ENCODE measurements at regions not wholly inside any gene's neighbourhood (a gene's known extent, or its start where the extent isn't known, plus 50 kb on each side); places are given as distances from the start of the nearest gene placed in this dataset.

GRCh38 chr10:70977625-70978024, 89.3 kb upstream of the PCBD1 start:
- Histone ChIP-seq H3K27ac (ENCODE audit: low read depth, low read length) (no peak overlapping the region), H3K9ac (ENCODE audit: low read depth in 1 of 3, low read length in 3 of 3) (no peak overlapping the region), H3K4me1 (ENCODE audit: control insufficient read depth in 3 of 3, insufficient read depth in 3 of 3, low read length in 3 of 3) (peaks cover 0 to 4% (median 0%) of the 10 kb centered on the region in 3 donors), H3K9me3 (ENCODE audit: control insufficient read depth in 3 of 3, low read length in 3 of 3) (no peaks in the 10 kb centered on the region), H3K4me3 (ENCODE audit: low read length in 3 of 3) (no peak overlapping the region), H3K27me3 (ENCODE audit: control insufficient read depth in 3 of 3, insufficient read depth in 3 of 3, low read length in 3 of 3) (peaks cover 0 to 6% (median 2%) of the 10 kb centered on the region in 3 donors), H3K36me3 (ENCODE audit: control insufficient read depth in 3 of 3, insufficient read depth in 3 of 3, low read length in 3 of 3) (no peaks in the 10 kb centered on the region)

GRCh38 chr10:70978181-70978580, 89.8 kb upstream of the PCBD1 start:
- Histone ChIP-seq H3K4me1 (ENCODE audit: control insufficient read depth in 3 of 3, insufficient read depth in 3 of 3, low read length in 3 of 3) (peaks cover 0 to 4% (median 0%) of the 10 kb centered on the region in 3 donors), H3K9ac (ENCODE audit: low read depth in 1 of 3, low read length in 3 of 3) (no peak overlapping the region), H3K9me3 (ENCODE audit: control insufficient read depth in 3 of 3, low read length in 3 of 3) (no peaks in the 10 kb centered on the region), H3K27me3 (ENCODE audit: control insufficient read depth in 3 of 3, insufficient read depth in 3 of 3, low read length in 3 of 3) (peaks cover 0 to 6% (median 2%) of the 10 kb centered on the region in 3 donors), H3K27ac (ENCODE audit: low read depth, low read length) (no peak overlapping the region), H3K4me3 (ENCODE audit: low read length in 3 of 3) (no peak overlapping the region), H3K36me3 (ENCODE audit: control insufficient read depth in 3 of 3, insufficient read depth in 3 of 3, low read length in 3 of 3) (no peaks in the 10 kb centered on the region)

GRCh38 chr10:70978816-70979480, 90.6 kb upstream of the PCBD1 start:
- no peak overlapping the region for H3K27ac ChIP-seq (ENCODE audit: low read depth, low read length)
- H3K36me3 ChIP-seq (ENCODE audit: control insufficient read depth in 3 of 3, insufficient read depth in 3 of 3, low read length in 3 of 3), result no peaks in the 10 kb centered on the region
- peaks cover 0 to 6% (median 2%) of the 10 kb centered on the region in 3 donors for H3K27me3 ChIP-seq (ENCODE audit: control insufficient read depth in 3 of 3, insufficient read depth in 3 of 3, low read length in 3 of 3)
- no peaks in the 10 kb centered on the region for H3K9me3 ChIP-seq (ENCODE audit: control insufficient read depth in 3 of 3, low read length in 3 of 3)
- H3K4me3 ChIP-seq (ENCODE audit: low read length in 3 of 3), result no peak overlapping the region
- no peak overlapping the region for H3K9ac ChIP-seq (ENCODE audit: low read depth in 1 of 3, low read length in 3 of 3)
- peaks cover 0 to 4% (median 0%) of the 10 kb centered on the region in 3 donors for H3K4me1 ChIP-seq (ENCODE audit: control insufficient read depth in 3 of 3, insufficient read depth in 3 of 3, low read length in 3 of 3)

- H3K36me3 ChIP-seq (ENCODE audit: control insufficient read depth in 3 of 3, insufficient read depth in 3 of 3, low read length in 3 of 3), result no peaks in the 10 kb centered on the region
- no peak overlapping the region for H3K4me3 ChIP-seq (ENCODE audit: low read length in 3 of 3)
- H3K9me3 ChIP-seq (ENCODE audit: control insufficient read depth in 3 of 3, low read length in 3 of 3), result no peaks in the 10 kb centered on the region
These were observed 92.3 kb upstream of the PCBD1 start for GRCh38 chr10:70980687-70981086.

GRCh38 chr10:70981171-70981836, 92.9 kb upstream of the PCBD1 start:
- no peak overlapping the region for H3K27ac ChIP-seq (ENCODE audit: low read depth, low read length)
- no peak overlapping the region for H3K4me3 ChIP-seq (ENCODE audit: low read length in 3 of 3)
- H3K36me3 ChIP-seq (ENCODE audit: control insufficient read depth in 3 of 3, insufficient read depth in 3 of 3, low read length in 3 of 3), result no peaks in the 10 kb centered on the region
- peaks cover 0 to 8% (median 5%) of the 10 kb centered on the region in 3 donors for H3K4me1 ChIP-seq (ENCODE audit: control insufficient read depth in 3 of 3, insufficient read depth in 3 of 3, low read length in 3 of 3)
- H3K9me3 ChIP-seq (ENCODE audit: control insufficient read depth in 3 of 3, low read length in 3 of 3), result no peaks in the 10 kb centered on the region
- peaks cover 0 to 2% (median under 1%) of the 10 kb centered on the region in 3 donors for H3K27me3 ChIP-seq (ENCODE audit: control insufficient read depth in 3 of 3, insufficient read depth in 3 of 3, low read length in 3 of 3)
- H3K9ac ChIP-seq (ENCODE audit: low read depth in 1 of 3, low read length in 3 of 3), result no peak overlapping the region

More at GRCh38 chr10:70980687-70981086, 92.3 kb upstream of the PCBD1 start:
- Histone ChIP-seq H3K9ac (ENCODE audit: low read depth in 1 of 3, low read length in 3 of 3) (no peak overlapping the region), H3K4me1 (ENCODE audit: control insufficient read depth in 3 of 3, insufficient read depth in 3 of 3, low read length in 3 of 3) (peaks cover 0 to 4% (median 1%) of the 10 kb centered on the region in 3 donors), H3K27me3 (ENCODE audit: control insufficient read depth in 3 of 3, insufficient read depth in 3 of 3, low read length in 3 of 3) (peaks cover 0 to 4% (median 2%) of the 10 kb centered on the region in 3 donors), H3K27ac (ENCODE audit: low read depth, low read length) (no peak overlapping the region)

- no peaks in the 10 kb centered on the region for H3K36me3 ChIP-seq (ENCODE audit: control insufficient read depth in 3 of 3, insufficient read depth in 3 of 3, low read length in 3 of 3)
- no peak overlapping the region for H3K27ac ChIP-seq (ENCODE audit: low read depth, low read length)
- peaks cover 0 to 2% (median 0%) of the 10 kb centered on the region in 3 donors for H3K27me3 ChIP-seq (ENCODE audit: control insufficient read depth in 3 of 3, insufficient read depth in 3 of 3, low read length in 3 of 3)
- H3K9ac ChIP-seq (ENCODE audit: low read depth in 1 of 3, low read length in 3 of 3), result no peak overlapping the region
- H3K9me3 ChIP-seq (ENCODE audit: control insufficient read depth in 3 of 3, low read length in 3 of 3), result no peaks in the 10 kb centered on the region
- H3K4me1 ChIP-seq (ENCODE audit: control insufficient read depth in 3 of 3, insufficient read depth in 3 of 3, low read length in 3 of 3), result peaks cover 0 to 8% (median 5%) of the 10 kb centered on the region in 3 donors
- H3K4me3 ChIP-seq (ENCODE audit: low read length in 3 of 3), result no peak overlapping the region
These were observed 93.6 kb upstream of the PCBD1 start for GRCh38 chr10:70981936-70982335.

GRCh38 chr10:70982443-70982842, 94.1 kb upstream of the PCBD1 start:
- peaks cover 0 to 2% (median 0%) of the 10 kb centered on the region in 3 donors for H3K27me3 ChIP-seq (ENCODE audit: control insufficient read depth in 3 of 3, insufficient read depth in 3 of 3, low read length in 3 of 3)
- no peak overlapping the region for H3K27ac ChIP-seq (ENCODE audit: low read depth, low read length)
- H3K9me3 ChIP-seq (ENCODE audit: control insufficient read depth in 3 of 3, low read length in 3 of 3), result no peaks in the 10 kb centered on the region
- H3K9ac ChIP-seq (ENCODE audit: low read depth in 1 of 3, low read length in 3 of 3), result no peak overlapping the region
- H3K4me1 ChIP-seq (ENCODE audit: control insufficient read depth in 3 of 3, insufficient read depth in 3 of 3, low read length in 3 of 3), result peaks cover 0 to 8% (median 5%) of the 10 kb centered on the region in 3 donors
- no peak overlapping the region for H3K4me3 ChIP-seq (ENCODE audit: low read length in 3 of 3)
- H3K36me3 ChIP-seq (ENCODE audit: control insufficient read depth in 3 of 3, insufficient read depth in 3 of 3, low read length in 3 of 3), result no peaks in the 10 kb centered on the region

- Histone ChIP-seq H3K4me1 (ENCODE audit: control insufficient read depth in 3 of 3, insufficient read depth in 3 of 3, low read length in 3 of 3) (peaks cover 0 to 8% (median 5%) of the 10 kb centered on the region in 3 donors), H3K9ac (ENCODE audit: low read depth in 1 of 3, low read length in 3 of 3) (no peak overlapping the region), H3K36me3 (ENCODE audit: control insufficient read depth in 3 of 3, insufficient read depth in 3 of 3, low read length in 3 of 3) (no peaks in the 10 kb centered on the region), H3K4me3 (ENCODE audit: low read length in 3 of 3) (no peak overlapping the region), H3K9me3 (ENCODE audit: control insufficient read depth in 3 of 3, low read length in 3 of 3) (no peaks in the 10 kb centered on the region), H3K27me3 (ENCODE audit: control insufficient read depth in 3 of 3, insufficient read depth in 3 of 3, low read length in 3 of 3) (no peaks in the 10 kb centered on the region), H3K27ac (ENCODE audit: low read depth, low read length) (no peak overlapping the region)
These were observed 96.8 kb upstream of the PCBD1 start for GRCh38 chr10:70984986-70985722.

- Histone ChIP-seq H3K4me3 (ENCODE audit: low read length in 3 of 3) (no peak overlapping the region), H3K27ac (ENCODE audit: low read depth, low read length) (no peak overlapping the region), H3K27me3 (ENCODE audit: control insufficient read depth in 3 of 3, insufficient read depth in 3 of 3, low read length in 3 of 3) (no peaks in the 10 kb centered on the region), H3K9me3 (ENCODE audit: control insufficient read depth in 3 of 3, low read length in 3 of 3) (no peaks in the 10 kb centered on the region), H3K36me3 (ENCODE audit: control insufficient read depth in 3 of 3, insufficient read depth in 3 of 3, low read length in 3 of 3) (no peaks in the 10 kb centered on the region), H3K4me1 (ENCODE audit: control insufficient read depth in 3 of 3, insufficient read depth in 3 of 3, low read length in 3 of 3) (peaks cover 0 to 8% (median 5%) of the 10 kb centered on the region in 3 donors), H3K9ac (ENCODE audit: low read depth in 1 of 3, low read length in 3 of 3) (no peak overlapping the region)
These were observed 97.7 kb upstream of the PCBD1 start for GRCh38 chr10:70985824-70986622.
